Astrocyte (in vitro differentiated cells and primary cell): ENCODE measurements at regions not wholly inside any gene's neighbourhood (a gene's known extent, or its start where the extent isn't known, plus 50 kb on each side); places are given as distances from the start of the nearest gene placed in this dataset.
A peak's percentile ranks its signal among the peaks of the same experiment; 100 is the strongest.

Source experiments
- DNase-seq: peaks from one replicate; pipeline ENCODE4 v3.0.0-alpha.2; 2010; ENCODE audit warnings: low read depth
- FAIRE-seq: peaks from 2 replicates; lab custom pipeline; 2011; peaks lifted over from hg19 to GRCh38; lab: Jason Lieb, UNC
- H2AFZ ChIP-seq: 2 replicates; pipeline ENCODE4 v1.6.0; 2012; ENCODE audit warnings: low read depth, low read length, inconsistent platforms
- H3K27ac ChIP-seq: 2 replicates; pipeline ENCODE4 v1.5.1; 2011; ENCODE audit warnings: low read depth, low read length, inconsistent platforms
- H3K27me3 ChIP-seq: 2 replicates; pipeline ENCODE4 v1.6.0; 2011; ENCODE audit warnings: low read length, inconsistent platforms; ENCODE audit not compliant: insufficient read depth
- H3K36me3 ChIP-seq: 2 replicates; pipeline ENCODE4 v1.5.1; 2011; ENCODE audit warnings: low read length, inconsistent platforms; ENCODE audit not compliant: insufficient read depth
- H3K4me1 ChIP-seq: 2 replicates; pipeline ENCODE4 v1.5.1; 2011; ENCODE audit warnings: low read length, inconsistent platforms; ENCODE audit not compliant: insufficient read depth
- H3K4me2 ChIP-seq: 2 replicates; pipeline ENCODE4 v1.6.0; 2012; ENCODE audit warnings: low read length, inconsistent platforms
- H3K4me3 ChIP-seq: 2 replicates; pipeline ENCODE4 v1.5.1; 2011; ENCODE audit warnings: low read depth, mild to moderate bottlenecking, low read length, inconsistent platforms; ENCODE audit not compliant: insufficient read depth
- H3K79me2 ChIP-seq: 2 replicates; pipeline ENCODE4 v1.6.0; 2012; ENCODE audit warnings: mild to moderate bottlenecking, low read length, inconsistent platforms; ENCODE audit not compliant: insufficient read depth
- H3K9ac ChIP-seq: 2 replicates; pipeline ENCODE4 v1.6.0; 2012; ENCODE audit warnings: mild to moderate bottlenecking, low read length, inconsistent platforms
- H3K9me3 ChIP-seq: 2 replicates; pipeline ENCODE4 v1.5.1; 2012; ENCODE audit warnings: low read depth, mild to moderate bottlenecking, low read length, inconsistent platforms; ENCODE audit not compliant: insufficient read depth
- H4K20me1 ChIP-seq: 2 replicates; pipeline ENCODE4 v1.6.0; 2012; ENCODE audit warnings: low read length, inconsistent platforms; ENCODE audit not compliant: insufficient read depth
- H3K27ac Mint-ChIP-seq: one replicate; pipeline ENCODE4 v1.8.0; 2021; ENCODE audit warnings: mild to moderate bottlenecking, mixed read lengths; ENCODE audit not compliant: unreplicated experiment
- H3K27me3 Mint-ChIP-seq: one replicate; pipeline ENCODE4 v1.8.0; 2021; ENCODE audit warnings: low read depth, mixed read lengths; ENCODE audit not compliant: unreplicated experiment
- H3K36me3 Mint-ChIP-seq: one replicate; pipeline ENCODE4 v1.8.0; 2021; ENCODE audit warnings: low read depth, mixed read lengths; ENCODE audit not compliant: unreplicated experiment
- H3K4me1 Mint-ChIP-seq: one replicate; pipeline ENCODE4 v1.8.0; 2021; ENCODE audit warnings: low read depth, mixed read lengths; ENCODE audit not compliant: unreplicated experiment
- H3K4me3 Mint-ChIP-seq: one replicate; pipeline ENCODE4 v1.8.0; 2021; ENCODE audit warnings: mild to moderate bottlenecking, moderate library complexity, mixed read lengths; ENCODE audit not compliant: unreplicated experiment
- H3K9me3 Mint-ChIP-seq: one replicate; pipeline ENCODE4 v1.8.0; 2021; ENCODE audit warnings: mild to moderate bottlenecking, mixed read lengths; ENCODE audit not compliant: unreplicated experiment
- EZH2 ChIP-seq: IDR thresholded peaks from 2 replicates; pipeline ENCODE4 v1.6.1; 2012; ENCODE audit warnings: mild to moderate bottlenecking, low read length, inconsistent platforms; ENCODE audit not compliant: insufficient read depth
- TF ChIP-seq, protein P1 (sequence below): IDR thresholded peaks from 2 replicates; pipeline ENCODE4 v1.5.1; 2011; ENCODE audit warnings: low read depth, mild to moderate bottlenecking, inconsistent platforms, low read length, moderate library complexity; ENCODE audit not compliant: insufficient read depth

DNA sequence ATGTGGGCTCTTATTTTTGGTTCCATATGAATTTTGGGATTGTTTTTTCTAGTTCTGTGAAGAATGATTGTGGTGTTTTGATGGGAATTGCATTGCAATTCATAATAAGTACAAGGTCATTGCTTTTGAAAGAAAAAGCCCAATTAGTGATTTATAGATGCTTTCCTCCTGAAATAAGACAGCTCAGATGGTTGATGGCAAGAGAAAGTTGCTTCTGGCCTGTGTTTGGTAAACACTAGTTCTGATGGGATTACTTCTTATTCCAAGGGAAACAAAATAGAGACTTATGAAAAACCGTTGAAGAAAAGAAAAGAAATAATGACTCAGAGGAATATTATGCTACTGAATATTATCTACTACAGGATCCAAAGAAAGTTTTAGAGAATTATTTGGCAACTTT, 144.9 kb downstream of the SPANXA1 start:
- Mint-ChIP-seq H3K27ac (no peak overlapping the region), H3K4me1 (no peaks in the 10 kb centered on the region), H3K9me3 (no peaks in the 10 kb centered on the region), H3K36me3 (no peaks in the 10 kb centered on the region), H3K4me3 (no peak overlapping the region), H3K27me3 (no peaks in the 10 kb centered on the region)
- no peak overlapping the region for H2AFZ ChIP-seq
- DNase-seq (peak; percentile 11), FAIRE-seq (peak; percentile 43)
- no peaks in the 10 kb centered on the region for H3K4me1 ChIP-seq
- H3K4me3 ChIP-seq, result no peak overlapping the region
- no peak overlapping the region for H3K4me2 ChIP-seq
- no peaks in the 10 kb centered on the region for H4K20me1 ChIP-seq
- H3K27ac ChIP-seq, result no peak overlapping the region
- no peak overlapping the region for H3K9ac ChIP-seq
- TF ChIP-seq, protein P1, sequence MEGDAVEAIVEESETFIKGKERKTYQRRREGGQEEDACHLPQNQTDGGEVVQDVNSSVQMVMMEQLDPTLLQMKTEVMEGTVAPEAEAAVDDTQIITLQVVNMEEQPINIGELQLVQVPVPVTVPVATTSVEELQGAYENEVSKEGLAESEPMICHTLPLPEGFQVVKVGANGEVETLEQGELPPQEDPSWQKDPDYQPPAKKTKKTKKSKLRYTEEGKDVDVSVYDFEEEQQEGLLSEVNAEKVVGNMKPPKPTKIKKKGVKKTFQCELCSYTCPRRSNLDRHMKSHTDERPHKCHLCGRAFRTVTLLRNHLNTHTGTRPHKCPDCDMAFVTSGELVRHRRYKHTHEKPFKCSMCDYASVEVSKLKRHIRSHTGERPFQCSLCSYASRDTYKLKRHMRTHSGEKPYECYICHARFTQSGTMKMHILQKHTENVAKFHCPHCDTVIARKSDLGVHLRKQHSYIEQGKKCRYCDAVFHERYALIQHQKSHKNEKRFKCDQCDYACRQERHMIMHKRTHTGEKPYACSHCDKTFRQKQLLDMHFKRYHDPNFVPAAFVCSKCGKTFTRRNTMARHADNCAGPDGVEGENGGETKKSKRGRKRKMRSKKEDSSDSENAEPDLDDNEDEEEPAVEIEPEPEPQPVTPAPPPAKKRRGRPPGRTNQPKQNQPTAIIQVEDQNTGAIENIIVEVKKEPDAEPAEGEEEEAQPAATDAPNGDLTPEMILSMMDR, result no peak
- no peak for TF ChIP-seq EZH2
- no peaks in the 10 kb centered on the region for H3K27me3 ChIP-seq
- no peaks in the 10 kb centered on the region for H3K79me2 ChIP-seq
- H3K36me3 ChIP-seq, result no peaks in the 10 kb centered on the region
- no peaks in the 10 kb centered on the region for H3K9me3 ChIP-seq

DNA sequence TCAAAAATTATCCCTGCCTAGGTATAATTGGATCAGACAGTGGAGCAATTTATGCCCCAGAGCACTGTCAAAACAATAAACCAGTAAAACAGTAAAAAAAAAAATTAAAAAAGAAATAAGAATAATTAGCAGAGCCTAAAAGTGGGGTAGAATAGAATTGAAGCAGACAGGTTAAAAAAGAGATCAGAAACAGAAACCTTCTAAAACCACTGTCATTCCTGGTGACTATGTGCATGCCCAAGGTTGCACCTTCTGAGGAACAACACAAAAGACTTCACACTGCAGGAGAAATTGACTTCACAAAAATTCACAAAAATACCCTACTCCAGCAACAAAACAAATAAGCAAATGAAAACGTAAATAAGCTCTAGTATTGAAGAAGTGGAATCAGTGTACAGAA, 168.6 kb downstream of the SPANXA1 start:
- Histone ChIP-seq H3K79me2 (no peaks in the 10 kb centered on the region), H3K9me3 (no peaks in the 10 kb centered on the region), H3K9ac (no peak overlapping the region), H3K4me1 (no peaks in the 10 kb centered on the region), H3K27me3 (no peaks in the 10 kb centered on the region), H2AFZ (no peak overlapping the region), H3K27ac (no peak overlapping the region), H4K20me1 (no peaks in the 10 kb centered on the region), H3K4me2 (no peak overlapping the region), H3K4me3 (no peak overlapping the region), H3K36me3 (no peaks in the 10 kb centered on the region)
- peaks cover 2% of the 10 kb centered on the region for H3K4me1 Mint-ChIP-seq
- H3K27me3 Mint-ChIP-seq, result no peaks in the 10 kb centered on the region
- DNase-seq (no peak), FAIRE-seq (no peak)
- TF ChIP-seq, protein P1, result no peak
- no peak for TF ChIP-seq EZH2
- no peak overlapping the region for H3K27ac Mint-ChIP-seq
- H3K36me3 Mint-ChIP-seq, result no peaks in the 10 kb centered on the region
- no peaks in the 10 kb centered on the region for H3K9me3 Mint-ChIP-seq
- H3K4me3 Mint-ChIP-seq, result no peak overlapping the region

DNA sequence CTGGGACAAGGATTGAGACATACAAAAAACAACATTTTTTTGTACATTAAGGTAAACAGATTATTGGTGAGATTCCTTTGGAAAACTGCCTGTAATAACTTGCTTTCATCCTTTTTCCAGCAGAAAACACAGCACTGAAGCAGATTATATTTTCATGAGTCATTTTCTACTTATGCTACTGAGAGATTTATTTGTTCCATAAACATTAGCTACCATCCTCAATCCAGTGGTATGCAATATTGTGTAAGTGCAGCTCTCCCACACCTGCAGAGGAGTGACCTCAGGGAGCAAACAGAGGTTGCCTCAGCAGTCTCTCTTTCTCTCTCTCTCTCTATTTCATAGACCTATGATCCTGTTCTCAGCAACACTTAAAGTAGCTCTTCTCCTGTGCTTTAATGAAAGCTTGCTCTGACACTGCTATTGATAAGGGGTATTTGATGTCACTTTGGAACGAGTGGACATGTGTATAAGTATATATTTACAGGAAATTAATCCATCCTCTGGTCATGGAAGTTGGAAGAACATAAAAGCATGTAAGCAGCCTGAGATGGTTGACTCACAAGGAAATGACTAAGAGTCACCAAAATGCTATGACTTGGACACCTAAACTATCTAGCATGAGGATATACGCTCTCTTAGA, 163.7 kb upstream of the SPANXC start:
- H3K36me3 Mint-ChIP-seq, result no peaks in the 10 kb centered on the region
- Histone ChIP-seq H3K9me3 (no peaks in the 10 kb centered on the region), H3K4me1 (peaks cover 9% of the 10 kb centered on the region), H3K27me3 (no peaks in the 10 kb centered on the region), H3K27ac (peak overlapping the region; percentile 79), H4K20me1 (no peaks in the 10 kb centered on the region), H3K9ac (peak overlapping the region; percentile 55), H3K4me3 (peak overlapping the region; percentile 5), H3K4me2 (peak overlapping the region; percentile 72), H2AFZ (no peak overlapping the region), H3K79me2 (no peaks in the 10 kb centered on the region), H3K36me3 (no peaks in the 10 kb centered on the region)
- no peak overlapping the region for H3K4me3 Mint-ChIP-seq
- DNase-seq, result peak; percentile 80
- H3K27ac Mint-ChIP-seq, result peak overlapping the region; percentile 83
- H3K27me3 Mint-ChIP-seq, result no peaks in the 10 kb centered on the region
- H3K4me1 Mint-ChIP-seq, result peaks cover 18% of the 10 kb centered on the region
- H3K9me3 Mint-ChIP-seq, result no peaks in the 10 kb centered on the region
- no peak for TF ChIP-seq EZH2
- TF ChIP-seq, protein P1, result no peak
- peak; percentile 81 for FAIRE-seq
